CD14-positive monocyte (primary cell): ENCODE measurements at regions not wholly inside any gene's neighbourhood (a gene's known extent, or its start where the extent isn't known, plus 50 kb on each side); places are given as distances from the start of the nearest gene placed in this dataset.

Experiments
- DNase-seq, 3 donors: peaks; one replicate each; pipeline ENCODE4 v3.0.0-alpha.2; 2011 to 2022
- H2AFZ ChIP-seq: 2 replicates; pipeline ENCODE4 v1.6.0; 2012; ENCODE audit warnings: mild to moderate bottlenecking, low read depth, low read length, inconsistent platforms; ENCODE audit not compliant: insufficient read depth, poor library complexity, severe bottlenecking
- H3K27ac ChIP-seq, 2 donors: 1 replicate in 1 of 2; 2 replicates in 1 of 2; pipeline ENCODE4 v1.5.1; 2012 to 2013; ENCODE audit warnings: low read length in 2 of 2, control low read depth in 1 of 2, inconsistent platforms in 1 of 2, low read depth in 1 of 2, mild to moderate bottlenecking in 1 of 2
- H3K27me3 ChIP-seq, 2 donors: one replicate each; pipeline versions ENCODE4 v1.6.0 to v1.6.1; 2011 to 2013; ENCODE audit warnings: low read length in 2 of 2; ENCODE audit not compliant: control insufficient read depth in 2 of 2, insufficient read depth in 2 of 2
- H3K36me3 ChIP-seq, 2 donors: replicated peaks in 1 of 2; 1 replicate in 1 of 2; 2 replicates in 1 of 2; pipeline versions ENCODE4 v1.5.1 to v1.6.1; 2012 to 2013; ENCODE audit warnings: low read length in 2 of 2, control low read depth in 1 of 2, inconsistent platforms in 1 of 2, mild to moderate bottlenecking in 1 of 2; ENCODE audit not compliant: insufficient read depth in 2 of 2, control insufficient read depth in 1 of 2
- H3K4me1 ChIP-seq, 2 donors: 1 replicate in 1 of 2; 2 replicates in 1 of 2; pipeline versions ENCODE4 v1.5.1 to v1.6.1; 2012 to 2013; ENCODE audit warnings: low read length in 2 of 2, control low read depth in 1 of 2, inconsistent platforms in 1 of 2, mild to moderate bottlenecking in 1 of 2, moderate library complexity in 1 of 2; ENCODE audit not compliant: insufficient read depth in 2 of 2, control insufficient read depth in 1 of 2
- H3K4me2 ChIP-seq: replicated peaks from 2 replicates; pipeline ENCODE3; 2012; ENCODE audit warnings: low read length, moderate library complexity, mild to moderate bottlenecking; ENCODE audit not compliant: poor library complexity, severe bottlenecking; ENCODE audit errors: extremely low read depth
- H3K4me3 ChIP-seq, 3 experiments: fragments of 200-600 bp in 1 of 3; sonication (generic) in 1 of 3; replicated peaks in 1 of 3; 1 replicate in 2 of 3; 2 replicates in 1 of 3; pipeline ENCODE4 v1.5.1; 2011 to 2013; ENCODE audit warnings: low read length in 3 of 3, mild to moderate bottlenecking in 3 of 3, control low read depth in 2 of 3, low read depth in 2 of 3, inconsistent platforms in 1 of 3, moderate library complexity in 1 of 3
- H3K79me2 ChIP-seq: 2 replicates; pipeline ENCODE4 v1.6.0; 2012; ENCODE audit warnings: mild to moderate bottlenecking, control low read depth, inconsistent platforms, low read length, moderate library complexity; ENCODE audit not compliant: insufficient read depth
- H3K9ac ChIP-seq: 2 replicates; pipeline ENCODE4 v1.6.0; 2017; ENCODE audit warnings: low read length, mild to moderate bottlenecking; ENCODE audit not compliant: insufficient read depth, poor library complexity, severe bottlenecking
- H3K9me3 ChIP-seq, 2 donors: replicated peaks in 1 of 2; 1 replicate in 1 of 2; 2 replicates in 1 of 2; pipeline versions ENCODE4 v1.5.1 to v1.6.1; 2012 to 2013; ENCODE audit warnings: low read length in 2 of 2, control low read depth in 1 of 2; ENCODE audit not compliant: control insufficient read depth in 1 of 2, insufficient read depth in 1 of 2
- H4K20me1 ChIP-seq: 2 replicates; pipeline ENCODE4 v1.6.0; 2012; ENCODE audit warnings: mild to moderate bottlenecking, low read length, control low read depth, moderate library complexity; ENCODE audit not compliant: insufficient read depth
- H3K27ac Mint-ChIP-seq, 7 donors: one replicate each; pipeline ENCODE4 v1.8.0; 2020; ENCODE audit warnings: mild to moderate bottlenecking in 7 of 7, mixed read lengths in 7 of 7, moderate library complexity in 6 of 7, inconsistent platforms in 2 of 7
- H3K27me3 Mint-ChIP-seq, 3 donors: one replicate each; pipeline ENCODE4 v1.8.0; 2021 to 2022; ENCODE audit warnings: low read depth in 3 of 3, mild to moderate bottlenecking in 3 of 3, mixed read lengths in 3 of 3, moderate library complexity in 3 of 3, inconsistent platforms in 1 of 3
- H3K36me3 Mint-ChIP-seq, 2 donors: one replicate each; pipeline ENCODE4 v1.8.0; 2020; ENCODE audit warnings: mixed read lengths in 2 of 2, inconsistent platforms in 1 of 2, mild to moderate bottlenecking in 1 of 2
- H3K4me1 Mint-ChIP-seq: one replicate; pipeline ENCODE4 v1.8.0; 2020; ENCODE audit warnings: mild to moderate bottlenecking, mixed read lengths
- H3K4me3 Mint-ChIP-seq, 2 donors: one replicate each; pipeline ENCODE4 v1.8.0; 2020; ENCODE audit warnings: mild to moderate bottlenecking in 2 of 2, mixed read lengths in 2 of 2, moderate library complexity in 1 of 2
- H3K9me3 Mint-ChIP-seq, 7 donors: one replicate each; pipeline ENCODE4 v1.8.0; 2020 to 2022; ENCODE audit warnings: mixed read lengths in 7 of 7, mild to moderate bottlenecking in 6 of 7, moderate library complexity in 6 of 7, inconsistent platforms in 2 of 7
- CTCF ChIP-seq: fragments of 200-600 bp; IDR thresholded peaks from one replicate; pipeline ENCODE4 v1.8.0; 2022; ENCODE audit warnings: antibody characterized with exemption, mild to moderate bottlenecking
- WGBS: methylation state at CpG from one replicate; pipeline ENCODE4 v1.1.5; 2013; ENCODE audit warnings: missing lambda C conversion rate; ENCODE audit not compliant: insufficient coverage; 5-methylcytosine and 5-hydroxymethylcytosine counted together
- intact Hi-C, 2 donors: fragments of 100-400 bp; cut with micrococcal nuclease; formaldehyde crosslinking; loops; one replicate each; pipeline versions ENCODE4 v1.15.0 to v1.15.1; 2023

- H3K4me3 Mint-ChIP-seq = no peak overlapping the region
- peaks cover 0 to 7% (median 4%) of the 10 kb centered on the region in 7 donors for H3K9me3 Mint-ChIP-seq
- Histone ChIP-seq H3K36me3 (no peaks in the 10 kb centered on the region), H3K27me3 (peaks cover 4 to 8% of the 10 kb centered on the region in 2 donors), H3K4me1 (no peaks in the 10 kb centered on the region), H3K4me2 (no peak overlapping the region), H3K27ac (no peak overlapping the region), H3K9ac (no peak overlapping the region), H2AFZ (no peak overlapping the region), H3K4me3 (no peak overlapping the region), H3K9me3 (no peaks in the 10 kb centered on the region), H4K20me1 (no peaks in the 10 kb centered on the region), H3K79me2 (no peaks in the 10 kb centered on the region)
- peaks cover 8 to 15% (median 12%) of the 10 kb centered on the region in 3 donors for H3K27me3 Mint-ChIP-seq
- H3K36me3 Mint-ChIP-seq = no peaks in the 10 kb centered on the region
- TF ChIP-seq CTCF = no peak
- no peak overlapping the region for H3K27ac Mint-ChIP-seq
- WGBS = 96% methylated on average over 3 of the region's 4 CpGs
- intact Hi-C loops = no loop called here
- DNase-seq = no peak
- peaks cover 2% of the 10 kb centered on the region for H3K4me1 Mint-ChIP-seq
These were observed 181.8 kb downstream of the SP3 start for GRCh38 chr2:173783382-173783781.

GRCh38 chr2:173785813-173786212 lies 179.4 kb downstream of the SP3 start:
- H3K27ac Mint-ChIP-seq = no peak overlapping the region

More at GRCh38 chr2:173785813-173786212, 179.4 kb downstream of the SP3 start:
- no peak for TF ChIP-seq CTCF
- H3K4me3 Mint-ChIP-seq = no peak overlapping the region
- Histone ChIP-seq H3K4me1 (no peaks in the 10 kb centered on the region), H2AFZ (no peak overlapping the region), H3K4me3 (no peak overlapping the region), H3K27me3 (peaks cover 4 to 8% of the 10 kb centered on the region in 2 donors), H3K79me2 (no peaks in the 10 kb centered on the region), H4K20me1 (no peaks in the 10 kb centered on the region), H3K9me3 (no peaks in the 10 kb centered on the region), H3K36me3 (no peaks in the 10 kb centered on the region), H3K27ac (no peak overlapping the region), H3K4me2 (no peak overlapping the region), H3K9ac (no peak overlapping the region)
- intact Hi-C loops = no loop called here
- no peaks in the 10 kb centered on the region for H3K36me3 Mint-ChIP-seq
- no peak for DNase-seq
- no CpG with 5 or more reads among the region's 3 CpGs for WGBS
- H3K27me3 Mint-ChIP-seq = peaks cover 5 to 20% (median 9%) of the 10 kb centered on the region in 3 donors
- H3K9me3 Mint-ChIP-seq = peaks cover 0 to 4% (median under 1%) of the 10 kb centered on the region in 7 donors
- H3K4me1 Mint-ChIP-seq = peaks cover 2% of the 10 kb centered on the region
